ENCODE measurements at regions not wholly inside any gene's neighbourhood (a gene's known extent, or its start where the extent isn't known, plus 50 kb on each side); places are given as distances from the start of the nearest gene placed in this dataset.

GRCh38 chr6:169965239-169965638, 213.8 kb downstream of the ERMARD start:
- TF ChIP-seq, protein P1, sequence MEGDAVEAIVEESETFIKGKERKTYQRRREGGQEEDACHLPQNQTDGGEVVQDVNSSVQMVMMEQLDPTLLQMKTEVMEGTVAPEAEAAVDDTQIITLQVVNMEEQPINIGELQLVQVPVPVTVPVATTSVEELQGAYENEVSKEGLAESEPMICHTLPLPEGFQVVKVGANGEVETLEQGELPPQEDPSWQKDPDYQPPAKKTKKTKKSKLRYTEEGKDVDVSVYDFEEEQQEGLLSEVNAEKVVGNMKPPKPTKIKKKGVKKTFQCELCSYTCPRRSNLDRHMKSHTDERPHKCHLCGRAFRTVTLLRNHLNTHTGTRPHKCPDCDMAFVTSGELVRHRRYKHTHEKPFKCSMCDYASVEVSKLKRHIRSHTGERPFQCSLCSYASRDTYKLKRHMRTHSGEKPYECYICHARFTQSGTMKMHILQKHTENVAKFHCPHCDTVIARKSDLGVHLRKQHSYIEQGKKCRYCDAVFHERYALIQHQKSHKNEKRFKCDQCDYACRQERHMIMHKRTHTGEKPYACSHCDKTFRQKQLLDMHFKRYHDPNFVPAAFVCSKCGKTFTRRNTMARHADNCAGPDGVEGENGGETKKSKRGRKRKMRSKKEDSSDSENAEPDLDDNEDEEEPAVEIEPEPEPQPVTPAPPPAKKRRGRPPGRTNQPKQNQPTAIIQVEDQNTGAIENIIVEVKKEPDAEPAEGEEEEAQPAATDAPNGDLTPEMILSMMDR (conservative IDR thresholded peaks at IDR 0.05; ENCODE audit: control insufficient read depth, insufficient read depth, low read depth, low read length), result no peak
- no peak overlapping the region for H3K4me3 ChIP-seq (ENCODE audit: control insufficient read depth, low read depth, low read length)
- no peak for DNase-seq (ENCODE audit: low read depth)

DNA sequence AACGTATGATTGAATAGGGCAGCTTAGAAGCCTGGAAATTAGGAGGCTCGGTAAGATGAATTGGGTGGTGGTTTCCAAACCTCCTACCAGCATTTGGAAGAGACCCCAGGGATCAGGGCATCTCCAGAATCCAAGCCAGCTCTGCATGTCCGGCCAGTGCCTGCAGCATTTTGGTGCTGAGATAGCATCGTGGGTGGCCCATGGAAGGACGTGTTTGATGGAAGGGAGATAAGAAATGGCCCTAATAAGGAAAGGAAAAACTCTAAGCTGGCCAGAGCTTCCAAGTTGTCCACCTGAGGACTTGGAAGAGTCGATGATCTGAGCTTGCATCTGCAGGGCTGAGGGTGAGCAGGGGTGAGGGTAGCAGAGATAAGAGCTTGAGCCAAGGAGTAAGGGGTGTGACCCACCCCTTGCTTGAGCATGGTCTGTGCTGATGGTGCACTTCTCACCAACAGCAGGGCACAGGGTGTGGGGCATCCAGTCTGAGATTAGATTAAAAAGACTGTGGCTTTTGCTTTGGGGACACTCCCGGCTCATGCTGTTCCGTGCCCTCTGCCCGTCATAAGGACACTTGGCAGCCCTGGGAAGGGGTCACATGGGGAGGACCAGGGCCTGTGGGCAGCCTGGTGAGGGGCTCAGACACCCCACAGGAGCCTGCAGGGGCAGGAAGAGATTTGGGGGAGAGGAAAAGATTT, 213.2 kb downstream of the ERMARD start:
- no peak overlapping the region for H3K4me3 ChIP-seq (ENCODE audit: control insufficient read depth, low read depth, low read length)
- TF ChIP-seq, protein P1 (conservative IDR thresholded peaks at IDR 0.05; ENCODE audit: control insufficient read depth, insufficient read depth, low read depth, low read length), result no peak

DNA sequence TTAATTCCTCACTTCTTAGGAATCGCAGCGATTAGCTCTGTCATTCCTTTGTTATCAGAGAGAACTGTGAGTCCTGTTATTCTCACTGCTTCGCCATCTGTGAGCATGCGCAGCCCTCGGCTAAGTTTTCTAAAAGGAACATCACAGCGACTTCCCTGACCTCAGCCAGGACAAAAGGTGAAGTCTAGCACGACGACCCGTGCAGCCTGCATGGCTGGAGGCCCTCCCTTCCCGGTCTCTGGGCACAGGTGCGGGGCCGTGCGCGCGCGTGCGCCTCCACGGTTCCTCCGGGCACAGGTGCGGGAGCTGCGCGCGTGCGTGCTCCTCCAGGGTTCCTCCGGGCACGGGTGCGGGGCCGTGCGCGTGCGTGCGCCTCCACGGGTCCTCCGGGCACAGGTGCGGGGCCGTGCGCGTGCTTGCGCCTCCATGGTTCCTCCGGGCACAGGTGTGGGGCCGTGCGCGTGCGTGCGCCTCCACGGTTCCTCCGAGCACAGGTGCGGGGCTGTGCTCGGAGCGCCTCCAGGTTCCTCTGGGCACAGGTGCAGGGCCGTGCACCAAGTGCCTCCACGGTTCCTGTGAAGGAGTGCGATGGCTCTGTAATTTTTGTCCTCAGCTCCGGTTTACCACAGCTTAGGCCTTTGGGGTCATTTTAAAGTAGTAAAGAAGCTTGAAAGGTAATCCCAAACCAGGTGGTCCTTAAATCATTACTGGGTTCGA, 212.3 kb downstream of the ERMARD start:
- no peak for DNase-seq (ENCODE audit: low read depth)
- no peak overlapping the region for H3K4me3 ChIP-seq (ENCODE audit: control insufficient read depth, low read depth, low read length)
- TF ChIP-seq, protein P1 (conservative IDR thresholded peaks at IDR 0.05; ENCODE audit: control insufficient read depth, insufficient read depth, low read depth, low read length), result no peak

More for the DNA sequence above, 213.2 kb downstream of the ERMARD start:
- no peak for DNase-seq (ENCODE audit: low read depth)

DNA sequence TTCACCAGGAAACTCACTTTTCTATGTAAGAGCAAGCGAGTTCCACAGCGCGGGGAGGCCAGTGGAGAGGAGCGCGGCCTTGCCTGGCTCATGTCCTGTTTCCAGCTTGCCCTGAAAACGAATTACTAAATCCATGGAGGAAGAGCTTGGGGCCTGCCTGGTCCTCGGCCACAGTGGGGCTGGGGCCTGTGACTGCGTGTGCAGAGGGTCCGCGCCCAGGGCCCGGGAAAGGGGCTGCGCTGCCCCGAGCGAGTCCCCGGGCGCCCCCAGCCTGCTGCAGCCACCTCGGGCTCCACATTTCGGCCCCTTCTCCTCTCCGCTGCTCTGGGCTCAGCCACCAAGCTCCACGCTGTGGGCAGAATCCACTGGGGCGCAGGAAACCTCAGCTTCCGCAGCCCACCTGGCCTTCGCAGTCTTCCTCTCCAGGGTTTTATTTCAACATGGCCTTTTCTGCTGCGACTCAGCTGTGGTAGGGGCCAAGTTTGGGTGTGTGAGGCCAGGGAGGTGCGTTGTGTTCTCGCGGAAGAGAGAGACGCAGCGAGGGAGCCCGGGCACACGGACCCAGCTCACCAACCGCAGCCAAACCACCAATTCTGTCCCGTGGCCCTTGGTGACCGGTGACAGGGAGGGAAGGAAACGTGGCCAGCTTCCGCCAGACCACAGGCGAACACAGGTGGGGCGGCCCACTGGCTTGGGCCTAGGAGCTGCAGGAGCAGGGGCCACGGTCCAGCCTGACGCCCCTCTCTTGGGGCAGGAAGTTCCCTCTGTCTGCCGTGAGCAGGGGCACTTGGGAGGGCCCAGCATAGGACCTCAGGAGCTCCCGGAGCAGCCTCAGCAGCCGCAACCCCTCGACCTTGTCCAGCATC, 211.4 kb downstream of the ERMARD start:
- DNase-seq (ENCODE audit: low read depth), result no peak
- TF ChIP-seq, protein P1 (conservative IDR thresholded peaks at IDR 0.05; ENCODE audit: control insufficient read depth, insufficient read depth, low read depth, low read length), result no peak
- H3K4me3 ChIP-seq (ENCODE audit: control insufficient read depth, low read depth, low read length), result no peak overlapping the region

- TF ChIP-seq, protein P1 (conservative IDR thresholded peaks at IDR 0.05; ENCODE audit: control insufficient read depth, insufficient read depth, low read depth, low read length), result peak; percentile 27
- DNase-seq (ENCODE audit: low read depth), result no peak
- H3K4me3 ChIP-seq (ENCODE audit: control insufficient read depth, low read depth, low read length), result no peak overlapping the region
These were observed 210.5 kb downstream of the ERMARD start for GRCh38 chr6:169961772-169962561.

Data from fibroblast of mammary gland (primary cell).